NCI-H1417 treated with DMSO at 0.1 percent for 48 hours (cell line): ENCODE measurements at regions not wholly inside any gene's neighbourhood (a gene's known extent, or its start where the extent isn't known, plus 50 kb on each side); places are given as distances from the start of the nearest gene placed in this dataset.
"Not testable (repeated sequence)": the region's sequence is repeated elsewhere in the genome, so short reads cannot be mapped to it uniquely, and the experiment has no call there.

ENCODE experiments used
- DNase-seq: peaks from one replicate; lab custom pipeline; 2025; lab: John Stamatoyannopoulos, UW

DNA sequence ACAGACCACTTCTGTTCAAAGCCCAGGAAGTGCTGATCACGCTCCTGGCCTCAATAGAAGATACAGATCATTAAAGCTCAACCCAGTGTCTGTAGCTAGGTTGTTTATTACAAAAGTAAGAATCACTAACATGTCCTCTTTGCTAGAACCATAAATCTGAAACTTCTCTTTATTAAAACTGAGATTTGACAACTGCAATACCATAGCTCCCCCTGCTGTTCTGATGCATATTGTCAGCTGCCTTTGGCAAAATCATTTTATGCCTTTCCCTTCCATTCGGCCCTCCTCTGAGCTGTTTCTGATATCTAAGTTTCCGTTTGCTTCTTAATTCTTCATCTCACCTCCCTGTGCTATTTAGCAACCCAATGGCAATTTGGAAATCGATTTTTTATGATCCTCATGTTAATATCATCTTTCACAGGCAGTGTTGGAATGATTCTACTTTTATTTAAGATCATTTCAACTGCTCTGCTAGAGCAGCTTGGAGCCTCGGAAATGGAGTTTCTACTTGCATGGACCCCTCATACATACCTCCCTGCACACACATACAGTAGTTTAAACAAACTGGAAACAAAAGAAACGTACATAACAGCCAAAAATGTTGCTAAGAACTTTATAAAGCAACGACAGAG, 998.8 kb downstream of the MAT2B start:
- peak; percentile 38 for DNase-seq

DNA sequence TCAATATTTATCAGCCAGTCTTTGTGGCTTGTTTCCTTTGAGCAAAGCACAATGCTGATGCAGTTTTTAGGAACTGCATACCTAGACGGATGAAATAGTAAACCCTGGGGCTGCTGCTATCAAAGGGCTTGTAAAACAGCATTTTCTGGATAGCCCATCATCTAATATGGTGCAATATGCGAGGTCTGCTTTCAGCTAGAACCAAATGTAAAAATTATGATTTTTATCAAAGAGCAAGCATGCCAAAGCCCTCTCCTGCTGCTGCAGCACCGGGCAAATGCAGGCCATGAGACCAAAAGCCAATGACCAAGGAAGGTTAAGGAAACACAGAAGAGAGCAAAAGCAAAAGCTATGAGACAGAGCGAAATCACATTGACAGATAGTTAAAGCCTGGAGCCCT, 1000.4 kb downstream of the MAT2B start:
- DNase-seq, result no peak

DNA sequence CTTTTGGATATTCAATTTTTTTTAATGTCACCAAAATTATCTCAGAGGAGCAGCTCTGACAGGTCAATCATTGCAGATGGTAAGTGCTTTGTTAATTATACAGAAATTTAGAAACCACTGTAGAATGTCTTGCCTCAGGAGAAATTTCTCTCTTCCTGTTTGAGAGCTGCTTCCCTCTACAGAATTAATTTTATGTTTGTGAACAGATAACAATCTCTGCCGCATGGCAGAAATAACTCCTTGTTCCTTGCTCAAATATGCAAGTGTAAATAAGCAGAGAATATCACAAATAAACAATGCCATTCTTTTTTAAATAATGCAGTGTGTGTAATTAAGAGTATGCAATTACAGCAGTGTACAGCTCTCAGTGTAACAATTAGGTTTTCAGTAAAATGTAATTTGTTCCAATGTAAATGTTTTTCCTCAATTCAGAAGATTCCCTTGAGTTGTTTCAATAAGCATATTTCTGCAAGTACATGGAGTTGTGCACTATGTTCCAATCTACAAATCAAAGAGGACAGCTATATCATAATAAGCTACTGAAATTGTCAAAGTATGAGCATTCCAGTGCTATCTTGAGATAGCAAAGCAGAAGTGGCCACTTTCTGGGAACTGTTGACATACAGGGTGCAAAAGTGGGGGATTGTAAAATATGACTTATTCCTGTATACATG, 1012.8 kb downstream of the MAT2B start:
- no peak for DNase-seq

DNA sequence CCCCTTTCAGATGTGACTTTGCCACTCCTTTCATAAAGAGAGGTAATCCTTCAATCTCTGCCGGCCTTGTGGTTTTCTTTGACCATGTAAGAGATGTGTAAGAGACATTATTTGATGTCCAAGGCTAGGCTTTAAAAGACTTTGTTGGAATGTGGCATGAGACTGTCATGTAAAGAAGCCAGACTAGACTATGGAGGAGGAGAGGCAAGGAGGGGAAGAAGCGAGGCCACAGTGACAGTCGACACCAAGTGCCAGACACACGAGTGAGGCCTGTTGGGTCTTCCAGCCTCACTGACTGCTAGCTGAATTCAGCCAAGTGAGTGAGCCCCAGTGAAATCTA, 1013.3 kb downstream of the MAT2B start:
- no peak for DNase-seq

DNA sequence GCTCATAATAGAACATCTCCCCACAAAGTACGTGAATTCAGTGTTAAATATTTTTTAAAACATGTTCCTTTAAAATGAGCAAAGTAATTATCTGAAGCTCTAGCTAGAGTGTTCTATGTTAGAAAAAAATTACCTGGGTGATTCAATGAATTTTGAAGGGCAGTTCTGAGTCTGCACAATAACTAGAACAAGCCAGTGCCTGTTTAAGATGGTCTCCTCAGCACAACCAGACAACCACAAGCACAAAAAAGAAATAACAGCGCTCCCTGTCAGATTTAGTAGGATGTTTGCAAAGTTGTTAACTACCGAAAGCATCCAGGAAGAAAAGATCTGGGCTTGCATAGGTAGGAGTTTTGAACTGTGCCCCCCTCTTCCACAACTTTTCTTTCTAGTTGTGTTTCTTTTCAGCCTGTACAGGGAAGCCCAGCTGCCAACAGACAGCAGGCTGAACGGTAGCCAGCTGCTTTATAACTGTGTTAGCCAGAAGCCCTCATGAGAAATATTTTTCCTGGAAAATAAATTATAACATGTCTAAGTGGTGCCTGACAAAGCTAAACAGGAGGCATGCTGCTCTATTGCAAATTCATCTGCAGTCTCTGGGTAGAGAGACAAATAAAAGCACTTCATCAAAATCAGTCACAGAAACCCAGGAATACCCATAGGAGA, 1026.9 kb downstream of the MAT2B start:
- DNase-seq, result no peak

DNA sequence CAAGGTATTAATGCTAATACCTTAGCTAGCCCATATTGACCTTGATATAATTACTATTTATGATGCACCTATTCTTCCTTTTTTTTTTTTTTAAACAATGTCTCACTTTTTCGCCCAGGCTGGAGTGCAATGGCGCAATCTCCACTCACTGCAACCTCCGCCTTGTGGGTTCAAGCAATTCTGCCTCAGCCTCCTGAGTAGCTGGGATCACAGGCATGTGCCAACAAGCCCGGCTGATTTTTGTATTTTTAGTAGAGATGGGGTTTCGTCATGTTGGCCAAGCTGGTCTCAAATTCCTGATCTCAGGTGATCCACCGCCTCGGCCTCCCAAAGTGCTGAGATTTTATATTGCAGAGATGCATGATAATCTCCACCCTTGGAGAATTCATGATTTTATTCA, 1028.0 kb downstream of the MAT2B start:
- DNase-seq, result not testable (repeated sequence)

DNA sequence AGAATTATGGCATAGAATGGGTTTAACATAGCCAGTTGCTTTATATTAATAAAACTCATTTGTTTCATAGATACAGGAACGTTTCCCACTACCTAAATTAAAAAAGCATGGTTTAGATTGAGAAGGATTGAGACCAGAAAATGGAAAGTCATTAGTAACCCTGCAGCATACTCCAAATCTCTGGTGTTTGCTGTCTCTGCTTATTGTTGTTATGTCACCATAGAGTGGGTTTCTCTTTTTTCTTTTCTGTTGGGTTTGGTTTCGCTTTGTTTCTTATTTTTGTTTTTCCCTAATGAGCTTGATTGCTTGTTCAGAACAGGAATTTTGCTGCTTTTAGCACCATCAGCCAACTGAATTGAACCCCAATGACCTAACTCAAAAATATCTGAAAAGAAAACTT, 1034.8 kb downstream of the MAT2B start:
- DNase-seq, result no peak

DNA sequence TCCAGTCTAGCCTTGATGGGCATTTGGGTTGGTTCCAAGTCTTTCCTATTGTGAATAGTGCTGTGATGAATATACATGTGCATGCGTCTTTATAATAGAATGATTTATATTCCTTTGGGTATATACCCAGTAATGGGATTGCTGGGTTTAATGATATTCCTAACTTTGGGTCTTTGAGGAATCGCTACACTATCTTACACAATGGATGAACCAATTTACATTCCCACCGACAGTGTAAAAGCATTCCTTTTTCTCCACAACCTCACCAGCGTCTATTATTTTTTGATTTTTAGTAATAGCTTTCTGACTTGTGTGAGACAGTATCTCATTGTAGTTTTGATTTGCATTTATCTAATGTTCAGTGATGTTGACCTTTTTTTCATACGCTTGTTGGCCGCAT, 1040.1 kb downstream of the MAT2B start:
- no peak for DNase-seq

DNA sequence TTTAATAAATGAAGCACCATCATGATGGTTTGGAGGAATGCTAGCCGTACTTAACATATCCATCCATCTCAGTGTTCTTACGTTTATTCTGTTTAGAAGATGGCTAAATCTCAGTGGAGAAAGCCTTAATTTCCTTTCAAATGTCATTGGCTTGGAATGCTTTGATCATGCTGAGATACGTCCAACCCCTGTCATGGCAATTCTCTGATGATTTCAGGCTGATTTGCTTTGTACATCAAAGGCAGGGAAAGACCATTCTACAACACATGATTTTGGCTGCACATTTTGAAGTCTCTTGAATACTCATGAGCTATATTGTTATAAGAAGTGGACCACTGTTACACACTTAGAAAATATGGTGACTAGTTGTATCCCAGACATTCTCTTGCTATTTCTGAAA, 1048.4 kb downstream of the MAT2B start:
- no peak for DNase-seq

DNA sequence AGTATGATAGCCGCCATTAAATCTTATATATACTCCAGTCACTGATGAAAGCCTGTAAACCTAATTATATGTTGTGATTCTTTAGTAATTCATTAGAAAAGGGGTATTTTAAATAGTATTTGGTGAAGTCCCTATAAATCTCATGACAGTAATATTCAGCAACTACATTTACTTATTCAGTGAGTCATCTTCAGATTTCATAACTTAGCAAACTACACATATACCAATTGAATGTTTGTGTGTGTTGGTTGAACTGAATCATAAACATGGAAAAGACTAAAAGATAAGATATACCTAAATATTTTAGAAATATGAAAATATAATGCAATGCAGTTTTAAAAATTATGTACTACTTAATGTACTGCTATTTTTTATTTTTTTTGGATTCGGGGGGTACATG, 1050.4 kb downstream of the MAT2B start:
- DNase-seq, result no peak

DNA sequence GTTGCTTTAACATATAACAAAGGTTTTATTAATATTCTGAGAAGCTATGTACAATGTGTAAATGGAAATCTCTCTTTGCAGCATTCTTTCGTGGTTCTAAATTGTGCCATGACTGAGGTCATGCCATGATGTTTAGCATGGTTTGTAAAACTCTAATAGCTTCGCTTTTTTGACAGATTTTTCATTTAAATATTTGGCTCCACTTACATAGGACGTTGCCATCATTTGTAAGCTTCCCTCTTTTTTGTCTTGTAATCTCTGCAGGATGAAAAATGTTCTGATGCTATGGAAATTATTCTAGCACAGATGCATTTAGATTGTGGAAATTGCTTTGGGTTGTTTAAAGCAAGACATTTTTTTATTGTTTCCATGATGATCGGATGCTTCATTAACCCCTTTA, 1054.8 kb downstream of the MAT2B start:
- no peak for DNase-seq

DNA sequence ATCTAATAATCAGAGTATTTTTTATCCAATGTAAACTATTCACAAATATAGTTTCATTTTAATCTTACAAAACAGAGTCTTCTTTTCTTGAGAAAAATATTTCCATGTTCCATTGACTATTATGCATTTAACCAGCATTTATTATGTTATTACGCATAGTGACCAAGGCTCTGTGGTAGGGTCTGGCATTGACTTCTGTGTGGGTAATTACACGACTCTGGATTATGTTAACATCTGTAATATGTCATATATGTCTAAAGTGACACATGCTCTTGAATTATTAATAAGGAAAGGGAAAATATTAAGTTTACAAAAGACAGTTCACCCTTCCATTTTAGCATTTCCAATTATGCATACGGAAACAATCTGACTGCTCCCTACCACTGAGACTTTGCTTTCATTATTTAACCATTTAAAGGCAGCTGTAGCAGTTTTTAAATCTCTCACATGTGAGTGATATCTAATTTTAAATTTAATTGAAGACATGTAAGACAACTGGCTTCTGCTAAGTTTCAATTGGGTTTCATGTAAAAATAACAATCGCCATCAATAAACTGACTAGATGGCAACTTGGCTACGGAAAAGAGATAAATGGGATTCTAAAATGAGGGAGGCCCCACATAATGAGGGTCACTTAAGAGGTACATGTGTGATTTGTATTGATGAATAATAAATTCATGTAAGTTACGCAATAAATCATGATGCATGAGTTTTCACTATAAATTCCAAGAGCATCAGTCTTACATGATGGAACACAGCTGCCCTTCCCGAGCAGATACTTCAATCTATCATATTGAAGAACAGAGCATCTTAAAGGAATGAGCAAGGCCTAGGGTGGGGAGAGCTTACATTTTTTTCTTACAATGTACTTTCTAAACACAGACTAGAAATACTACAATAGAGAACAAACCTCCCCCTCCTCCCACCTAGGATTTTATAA, 1056.8 kb downstream of the MAT2B start:
- no peak for DNase-seq

DNA sequence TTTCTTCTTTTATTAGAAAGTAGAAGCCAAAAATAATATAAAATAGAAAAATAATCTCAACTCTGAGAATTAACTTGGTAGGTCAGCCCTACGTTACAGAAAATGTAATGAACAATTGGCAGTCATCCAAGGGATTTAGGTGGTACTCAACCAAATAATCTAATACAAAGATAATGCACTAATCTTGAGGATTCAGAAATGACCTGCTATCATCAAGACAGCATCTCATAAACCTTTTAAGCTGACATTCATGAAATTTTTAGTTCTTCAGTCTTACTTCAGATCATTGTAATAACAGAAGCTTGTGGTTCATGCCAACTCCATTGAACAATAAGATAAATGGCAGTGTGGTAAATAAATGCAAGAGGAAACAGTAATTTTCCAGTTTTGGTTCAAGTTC, 1058.0 kb downstream of the MAT2B start:
- no peak for DNase-seq

DNA sequence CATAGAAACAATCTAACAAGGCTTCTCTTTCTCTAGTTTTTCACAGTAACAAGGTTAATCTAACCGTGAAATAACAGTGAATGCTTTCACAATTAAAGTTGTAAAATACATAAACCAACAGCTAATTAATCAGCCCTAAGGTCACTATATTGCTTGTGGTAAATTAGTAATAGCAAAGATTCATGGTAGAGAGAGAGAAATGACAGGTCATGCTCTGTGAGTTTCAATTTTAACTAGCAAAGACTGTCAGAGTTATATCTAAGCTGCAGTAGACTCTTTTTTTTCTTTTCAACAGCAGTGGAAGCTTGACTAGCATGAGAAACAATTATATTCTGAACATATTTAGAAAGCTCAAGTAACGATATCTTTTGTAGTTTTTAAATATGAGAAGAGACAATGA, 1068.0 kb downstream of the MAT2B start:
- no peak for DNase-seq

DNA sequence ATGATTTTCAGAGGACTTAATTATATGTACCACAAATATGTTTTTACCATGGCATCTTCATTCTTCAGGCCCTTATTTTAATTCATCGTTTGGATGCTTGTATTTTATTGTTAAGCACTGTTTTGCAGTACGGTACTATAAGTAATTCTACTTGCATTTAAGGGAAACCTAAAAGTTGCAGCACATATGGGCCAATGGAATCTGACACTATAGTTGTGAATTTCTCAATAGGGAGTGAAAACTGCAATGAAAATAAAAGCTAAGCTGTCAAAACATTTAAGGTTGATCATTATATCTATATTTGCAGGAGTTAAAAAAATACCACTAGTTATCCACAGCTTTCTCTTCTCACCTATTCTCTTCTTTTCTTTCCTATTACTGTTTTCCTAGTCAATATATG, 1071.8 kb downstream of the MAT2B start:
- no peak for DNase-seq

DNA sequence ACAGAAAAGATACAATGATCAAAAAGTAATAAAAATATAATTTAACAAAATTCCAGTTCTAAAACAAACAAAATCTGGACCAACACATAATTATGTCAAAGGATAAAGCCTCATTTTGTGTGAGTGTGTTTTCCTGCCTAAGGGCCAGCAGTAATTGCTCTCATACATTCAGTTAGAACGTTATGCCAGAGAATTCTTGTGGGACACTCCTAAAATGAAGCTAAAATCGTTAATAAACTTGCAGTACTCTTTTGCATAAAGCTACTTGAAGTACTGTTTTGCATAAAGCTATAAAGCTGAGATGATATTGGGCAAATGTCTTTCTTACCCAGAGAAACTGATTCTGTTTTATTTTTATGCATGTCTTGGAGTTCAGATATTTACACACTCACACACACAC, 1072.3 kb downstream of the MAT2B start:
- DNase-seq, result no peak

DNA sequence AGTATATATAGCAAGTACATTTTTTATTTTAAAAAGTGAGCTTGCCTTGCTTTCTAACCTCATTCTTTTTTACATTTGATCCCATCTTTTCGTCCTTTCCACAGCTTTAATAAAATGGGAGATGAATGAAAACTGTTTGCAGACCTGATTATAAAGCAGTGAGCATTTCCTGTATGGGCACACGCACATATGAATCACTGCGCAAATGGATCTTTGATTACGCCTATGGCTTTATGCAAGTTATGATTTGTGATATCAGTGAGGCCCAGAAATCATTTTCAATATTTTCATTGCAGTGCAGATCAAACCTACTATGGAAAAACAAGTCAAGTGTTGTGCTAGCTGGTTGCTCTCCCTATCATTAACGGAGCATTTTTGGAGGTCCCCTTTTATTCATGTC, 1073.0 kb downstream of the MAT2B start:
- no peak for DNase-seq

DNA sequence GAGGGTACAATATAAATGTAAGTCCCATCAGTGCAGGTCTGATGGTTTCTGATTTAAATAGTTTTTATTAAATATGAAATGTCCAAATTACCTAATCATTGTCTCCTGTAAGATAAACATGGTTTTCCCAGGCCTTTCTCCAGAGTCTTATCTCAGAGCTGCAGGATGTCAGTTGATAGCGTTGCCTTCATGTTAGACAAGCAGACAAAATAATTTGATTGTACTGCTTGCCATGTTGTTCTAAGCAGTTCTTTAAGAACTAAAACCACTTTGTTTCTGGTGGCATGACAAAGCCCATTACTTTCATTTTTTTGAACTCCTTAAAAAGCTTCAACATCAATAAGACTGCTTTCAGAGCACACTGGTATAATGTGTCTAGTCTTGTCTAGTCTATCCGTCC, 1073.5 kb downstream of the MAT2B start:
- no peak for DNase-seq

DNA sequence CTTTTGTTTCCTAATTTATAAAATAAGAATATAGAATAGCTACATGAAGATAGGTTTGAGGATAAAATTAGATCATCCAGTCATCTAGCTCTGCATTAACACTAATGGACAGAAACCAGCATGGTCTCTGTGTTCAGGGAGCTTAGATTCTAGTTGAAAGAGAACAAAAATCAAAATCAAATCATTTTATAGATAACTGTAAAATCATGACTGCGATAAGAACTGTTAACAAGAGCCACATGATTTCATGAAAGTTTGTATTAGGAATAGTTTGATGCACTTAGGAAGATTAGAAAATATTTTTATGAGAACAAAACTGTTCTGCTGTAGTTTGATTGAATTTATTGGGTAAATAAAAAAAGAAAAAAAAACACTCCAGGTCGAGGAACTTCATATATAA, 1074.7 kb downstream of the MAT2B start:
- no peak for DNase-seq

DNA sequence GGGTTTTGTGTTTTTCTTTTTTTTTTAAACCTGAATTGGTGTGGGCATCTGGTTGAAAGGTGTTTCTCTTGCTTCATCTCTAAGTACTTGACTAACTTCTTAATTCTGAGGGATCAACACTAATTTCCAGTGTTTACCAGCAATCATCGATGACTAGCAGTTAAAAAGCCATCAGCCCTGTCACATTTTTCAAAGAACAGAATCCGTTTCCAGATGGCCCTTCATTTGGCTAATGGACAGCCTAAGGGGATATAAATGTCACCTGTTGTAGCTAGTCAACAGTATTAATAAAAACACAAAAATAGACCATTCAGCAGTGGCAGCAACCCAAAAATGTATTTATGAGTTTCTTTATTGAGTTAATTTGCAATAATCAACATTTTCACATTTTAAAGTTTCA, 1076.5 kb downstream of the MAT2B start:
- peak; percentile 18 for DNase-seq

DNA sequence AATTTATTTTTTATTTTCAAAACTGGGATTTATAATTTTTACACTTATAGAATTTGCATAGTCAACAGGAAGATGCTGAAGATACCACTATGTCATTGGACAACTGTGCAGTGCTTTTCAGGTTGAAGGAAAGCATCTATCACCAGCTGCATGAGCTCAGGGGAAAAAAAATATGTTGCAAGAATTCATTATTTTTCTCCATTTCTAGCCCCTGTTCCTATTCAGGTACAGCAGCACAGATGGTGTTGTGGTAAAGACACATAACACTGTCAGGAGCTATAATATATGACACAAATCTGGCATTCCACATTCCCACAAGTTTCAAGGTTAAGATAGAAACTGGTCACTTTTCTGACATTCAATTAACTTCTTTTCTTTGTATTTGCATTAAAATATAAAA, 1088.6 kb downstream of the MAT2B start:
- DNase-seq, result no peak

DNA sequence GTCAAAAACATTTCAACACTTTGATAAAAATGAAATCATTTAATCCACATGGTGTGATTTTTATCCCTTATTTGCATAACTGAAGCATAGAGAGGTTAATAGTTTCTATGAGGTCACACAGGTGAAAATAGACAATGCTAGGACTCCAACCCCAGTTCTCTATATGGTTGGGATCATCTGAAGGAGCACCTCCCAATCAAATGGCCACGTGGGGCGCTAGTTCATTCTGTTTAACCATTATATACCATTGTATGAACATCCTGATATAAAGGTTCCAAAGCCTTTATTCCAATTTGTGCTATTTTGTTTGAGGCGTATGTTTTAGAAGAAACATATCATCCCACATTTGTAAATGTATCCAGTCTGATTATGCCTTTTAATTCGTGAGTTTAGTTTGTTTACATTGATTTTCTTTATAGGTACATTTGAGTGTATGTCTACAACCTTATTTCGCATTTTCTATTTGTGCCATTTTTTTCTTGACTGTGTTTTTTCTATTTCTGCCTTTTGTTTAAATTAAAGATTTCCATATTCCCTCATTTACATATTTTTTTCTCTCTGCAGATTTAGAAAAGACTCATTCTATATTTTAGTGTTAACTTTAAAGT, 1092.0 kb downstream of the MAT2B start:
- DNase-seq, result no peak
